GM12873 (cell line): ENCODE measurements at regions not wholly inside any gene's neighbourhood (a gene's known extent, or its start where the extent isn't known, plus 50 kb on each side); places are given as distances from the start of the nearest gene placed in this dataset.

Experiments used
- TF ChIP-seq, protein P1 (sequence below): IDR thresholded peaks from 2 replicates; pipeline ENCODE4 v1.5.1; 2012; ENCODE audit warnings: low read depth, mild to moderate bottlenecking, moderate library complexity, low read length, control low read depth; ENCODE audit not compliant: insufficient read depth; ENCODE audit errors: missing control alignments

GRCh38 chr6:8948733-8949132 is 513.4 kb upstream of the SLC35B3 start:
- TF ChIP-seq, protein P1, sequence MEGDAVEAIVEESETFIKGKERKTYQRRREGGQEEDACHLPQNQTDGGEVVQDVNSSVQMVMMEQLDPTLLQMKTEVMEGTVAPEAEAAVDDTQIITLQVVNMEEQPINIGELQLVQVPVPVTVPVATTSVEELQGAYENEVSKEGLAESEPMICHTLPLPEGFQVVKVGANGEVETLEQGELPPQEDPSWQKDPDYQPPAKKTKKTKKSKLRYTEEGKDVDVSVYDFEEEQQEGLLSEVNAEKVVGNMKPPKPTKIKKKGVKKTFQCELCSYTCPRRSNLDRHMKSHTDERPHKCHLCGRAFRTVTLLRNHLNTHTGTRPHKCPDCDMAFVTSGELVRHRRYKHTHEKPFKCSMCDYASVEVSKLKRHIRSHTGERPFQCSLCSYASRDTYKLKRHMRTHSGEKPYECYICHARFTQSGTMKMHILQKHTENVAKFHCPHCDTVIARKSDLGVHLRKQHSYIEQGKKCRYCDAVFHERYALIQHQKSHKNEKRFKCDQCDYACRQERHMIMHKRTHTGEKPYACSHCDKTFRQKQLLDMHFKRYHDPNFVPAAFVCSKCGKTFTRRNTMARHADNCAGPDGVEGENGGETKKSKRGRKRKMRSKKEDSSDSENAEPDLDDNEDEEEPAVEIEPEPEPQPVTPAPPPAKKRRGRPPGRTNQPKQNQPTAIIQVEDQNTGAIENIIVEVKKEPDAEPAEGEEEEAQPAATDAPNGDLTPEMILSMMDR: no peak

GRCh38 chr6:8947900-8948299 is 512.6 kb upstream of the SLC35B3 start:
- TF ChIP-seq, protein P1: no peak

GRCh38 chr6:8944548-8944947 is 509.2 kb upstream of the SLC35B3 start:
- TF ChIP-seq, protein P1: no peak

DNA sequence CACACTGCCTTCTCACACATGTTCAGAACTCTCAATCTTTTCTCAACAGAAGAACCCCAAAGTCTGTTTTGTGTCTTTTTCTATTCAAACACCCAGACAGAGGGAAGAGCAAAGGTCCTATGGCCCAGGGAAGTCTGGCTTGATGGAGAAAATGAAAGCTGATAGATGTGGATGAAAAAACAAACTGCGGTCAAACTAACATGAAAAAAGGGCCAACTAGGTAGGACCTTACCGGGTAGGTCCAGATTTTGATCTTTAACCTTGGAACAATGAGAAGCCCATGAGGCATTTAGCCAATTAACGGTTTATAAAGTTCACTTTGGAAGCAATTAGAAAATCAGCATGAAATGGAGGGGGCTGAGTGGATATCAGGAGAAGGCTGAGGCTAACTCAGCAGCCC is 507.7 kb upstream of the SLC35B3 start:
- TF ChIP-seq, protein P1: no peak

DNA sequence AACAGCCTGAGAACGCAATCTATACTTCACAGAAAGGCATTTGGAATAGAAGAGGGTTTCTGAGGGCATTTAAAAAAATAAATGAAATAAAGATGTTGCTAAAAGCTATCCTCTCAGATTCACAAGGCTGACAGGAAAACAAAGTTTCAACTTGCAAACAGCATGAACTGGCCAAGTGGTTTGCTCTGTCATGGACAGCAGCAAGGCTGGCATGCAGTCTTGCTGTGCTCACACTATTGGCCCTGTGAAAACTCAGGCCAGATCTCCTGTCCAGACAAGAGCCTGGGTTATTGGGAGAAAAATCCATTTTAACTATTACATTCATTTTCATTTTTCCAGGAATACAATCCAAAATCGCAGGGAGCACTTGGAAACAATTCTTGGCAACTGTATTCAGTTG is 506.2 kb upstream of the SLC35B3 start:
- TF ChIP-seq, protein P1: no peak

DNA sequence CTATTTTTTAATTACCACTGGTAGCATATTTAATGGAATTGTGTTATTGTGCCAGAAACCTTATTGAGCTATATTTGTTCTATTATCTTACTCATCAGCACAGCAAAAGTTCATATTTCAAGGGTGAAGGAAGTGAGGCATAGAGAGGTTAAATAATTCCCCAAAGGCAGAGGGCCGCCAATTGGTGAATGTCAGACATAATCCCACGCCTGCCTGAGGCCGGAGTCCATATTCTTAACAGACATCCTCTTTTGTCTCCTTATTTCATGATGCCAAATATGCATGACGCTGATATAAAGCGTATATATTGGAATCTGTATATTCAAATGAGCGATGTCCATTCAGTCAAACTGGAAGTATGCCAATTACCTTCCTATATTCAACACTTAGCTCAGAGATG is 505.0 kb upstream of the SLC35B3 start:
- TF ChIP-seq, protein P1: no peak

DNA sequence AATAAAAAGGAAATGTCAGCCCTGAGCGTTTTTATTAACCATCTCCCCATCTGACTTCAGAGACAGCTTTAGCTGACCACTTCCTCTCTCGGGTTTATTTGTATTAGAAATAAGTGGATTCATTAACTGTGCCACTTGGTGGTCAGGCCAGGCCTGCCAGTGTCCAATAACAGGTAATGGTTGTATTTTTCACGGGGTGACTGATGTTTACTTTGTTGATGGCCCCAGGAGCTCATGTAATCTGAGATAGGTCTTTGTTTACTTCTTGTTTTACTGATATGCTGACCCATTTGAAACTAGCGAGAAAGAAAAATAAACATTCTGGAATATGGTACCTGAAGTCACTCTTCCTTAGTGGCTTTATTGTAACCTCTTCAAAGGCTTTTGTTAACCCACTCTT is 504.3 kb upstream of the SLC35B3 start:
- TF ChIP-seq, protein P1: no peak
